ENCODE measurements at regions not wholly inside any gene's neighbourhood (a gene's known extent, or its start where the extent isn't known, plus 50 kb on each side); places are given as distances from the start of the nearest gene placed in this dataset.

DNA sequence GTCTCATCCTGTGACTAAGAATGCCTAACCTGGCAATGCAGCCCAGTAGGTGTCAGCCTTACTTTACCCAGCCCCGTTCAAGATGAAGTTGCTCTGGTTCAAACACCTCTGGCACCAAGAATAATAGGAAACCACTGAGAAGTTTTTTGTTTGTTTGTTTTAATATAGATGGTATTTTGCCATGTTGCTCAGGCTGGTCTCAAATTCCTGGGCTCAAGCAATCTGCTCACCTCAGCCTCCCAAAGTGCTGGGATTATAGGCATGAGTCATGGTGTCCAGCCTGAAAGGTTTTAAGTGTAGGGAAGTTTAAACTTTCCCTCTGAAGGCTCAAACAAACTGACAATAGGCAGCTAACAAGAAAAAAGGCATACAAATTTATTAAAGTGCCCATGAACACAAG lies 51.2 kb upstream of the ABCC4 start:
- Histone ChIP-seq H3K4me1 (ENCODE audit: control insufficient read depth in 1 of 2, insufficient read depth in 1 of 2, low read depth in 1 of 2, low read length in 1 of 2) (no peaks in the 10 kb centered on the region), H3K9me3 (no peaks in the 10 kb centered on the region), H3K36me3 (no peaks in the 10 kb centered on the region), H3K27me3 (no peaks in the 10 kb centered on the region), H3K27ac (no peak overlapping the region), H3K4me3 (ENCODE audit: low read depth in 1 of 2, low read length in 1 of 2) (no peak overlapping the region)
- TF ChIP-seq CTCF (IDR thresholded peaks at IDR 0.05): no peak

GRCh38 chr13:95354156-95354555 lies 52.9 kb upstream of the ABCC4 start:
- no peak overlapping the region for H3K4me3 ChIP-seq (ENCODE audit: low read depth in 1 of 2, low read length in 1 of 2)

GRCh38 chr13:95354680-95355487 lies 53.6 kb upstream of the ABCC4 start:
- no peaks in the 10 kb centered on the region for H3K36me3 ChIP-seq
- no peak overlapping the region for H3K4me3 ChIP-seq (ENCODE audit: low read depth in 1 of 2, low read length in 1 of 2)
- H3K27ac ChIP-seq: no peak overlapping the region
- no peaks in the 10 kb centered on the region for H3K9me3 ChIP-seq
- no peak for TF ChIP-seq CTCF (IDR thresholded peaks at IDR 0.05)
- no peaks in the 10 kb centered on the region for H3K4me1 ChIP-seq (ENCODE audit: control insufficient read depth in 1 of 2, insufficient read depth in 1 of 2, low read depth in 1 of 2, low read length in 1 of 2)
- no peaks in the 10 kb centered on the region for H3K27me3 ChIP-seq

More at GRCh38 chr13:95354156-95354555, 52.9 kb upstream of the ABCC4 start:
- TF ChIP-seq CTCF (IDR thresholded peaks at IDR 0.05): no peak
- Histone ChIP-seq H3K27me3 (no peaks in the 10 kb centered on the region), H3K4me1 (ENCODE audit: control insufficient read depth in 1 of 2, insufficient read depth in 1 of 2, low read depth in 1 of 2, low read length in 1 of 2) (no peaks in the 10 kb centered on the region), H3K27ac (no peak overlapping the region), H3K9me3 (no peaks in the 10 kb centered on the region), H3K36me3 (no peaks in the 10 kb centered on the region)

- Histone ChIP-seq H3K27ac (no peak overlapping the region), H3K4me1 (ENCODE audit: control insufficient read depth in 1 of 2, insufficient read depth in 1 of 2, low read depth in 1 of 2, low read length in 1 of 2) (no peaks in the 10 kb centered on the region), H3K27me3 (no peaks in the 10 kb centered on the region), H3K36me3 (no peaks in the 10 kb centered on the region), H3K9me3 (no peaks in the 10 kb centered on the region), H3K4me3 (ENCODE audit: low read depth in 1 of 2, low read length in 1 of 2) (no peak overlapping the region)
- TF ChIP-seq CTCF (IDR thresholded peaks at IDR 0.05): no peak
Measured at GRCh38 chr13:95355494-95355893, 54.2 kb upstream of the ABCC4 start.

GRCh38 chr13:95356916-95357315 lies 55.7 kb upstream of the ABCC4 start:
- Histone ChIP-seq H3K4me1 (ENCODE audit: control insufficient read depth in 1 of 2, insufficient read depth in 1 of 2, low read depth in 1 of 2, low read length in 1 of 2) (no peaks in the 10 kb centered on the region), H3K36me3 (no peaks in the 10 kb centered on the region), H3K27me3 (no peaks in the 10 kb centered on the region), H3K9me3 (no peaks in the 10 kb centered on the region), H3K4me3 (ENCODE audit: low read depth in 1 of 2, low read length in 1 of 2) (no peak overlapping the region), H3K27ac (no peak overlapping the region)
- TF ChIP-seq CTCF (IDR thresholded peaks at IDR 0.05): no peak
